ENCODE measurements at regions not wholly inside any gene's neighbourhood (a gene's known extent, or its start where the extent isn't known, plus 50 kb on each side); places are given as distances from the start of the nearest gene placed in this dataset.

GRCh38 chr9:88809355-88810161, 181.7 kb upstream of the S1PR3 start:
- ChIA-PET POLR2A (no interaction called here), CTCF (no interaction called here)
- no TSS peak for BruUV-seq (replicated peaks)
- intact Hi-C loops (cut with micrococcal nuclease; ENCODE audit: unreplicated experiment): no loop called here
- no peak for TF ChIP-seq CTCF (IDR thresholded peaks at IDR 0.05; ENCODE audit: insufficient read depth in 1 of 2, low read depth in 1 of 2, low read length in 1 of 2, severe bottlenecking in 1 of 2, unreplicated experiment in 1 of 2)
- no peaks in the 10 kb centered on the region for H3K27me3 ChIP-seq (replicated peaks; ENCODE audit: control insufficient read depth, insufficient read depth, low read length)
- DNase-seq: no peak
- no peaks in the 10 kb centered on the region for H3K9me3 ChIP-seq
- Mint-ChIP-seq H3K4me1 (ENCODE audit: low read depth, unreplicated experiment) (no peaks in the 10 kb centered on the region), H3K36me3 (ENCODE audit: insufficient read depth, unreplicated experiment) (no peaks in the 10 kb centered on the region), H3K9me3 (ENCODE audit: unreplicated experiment) (no peaks in the 10 kb centered on the region), H3K27ac (ENCODE audit: unreplicated experiment) (no peak overlapping the region), H3K27me3 (ENCODE audit: insufficient read depth, unreplicated experiment) (no peaks in the 10 kb centered on the region), H3K4me3 (ENCODE audit: unreplicated experiment) (no peak overlapping the region)
- no peak overlapping the region for H3K4me3 ChIP-seq (ENCODE audit: low read depth, low read length)
- H3K4me1 ChIP-seq: no peaks in the 10 kb centered on the region
- no peaks in the 10 kb centered on the region for H3K36me3 ChIP-seq (ENCODE audit: control insufficient read depth, insufficient read depth, low read length)

- Mint-ChIP-seq H3K27ac (ENCODE audit: unreplicated experiment) (peak overlapping the region; percentile 29), H3K9me3 (ENCODE audit: unreplicated experiment) (no peaks in the 10 kb centered on the region), H3K27me3 (ENCODE audit: insufficient read depth, unreplicated experiment) (no peaks in the 10 kb centered on the region), H3K36me3 (ENCODE audit: insufficient read depth, unreplicated experiment) (no peaks in the 10 kb centered on the region), H3K4me3 (ENCODE audit: unreplicated experiment) (no peak overlapping the region), H3K4me1 (ENCODE audit: low read depth, unreplicated experiment) (no peaks in the 10 kb centered on the region)
- H3K36me3 ChIP-seq (ENCODE audit: control insufficient read depth, insufficient read depth, low read length): no peaks in the 10 kb centered on the region
- no TSS peak for BruUV-seq (replicated peaks)
- H3K9me3 ChIP-seq: no peaks in the 10 kb centered on the region
- CTCF ChIA-PET: no interaction called here
- peak in 1 of 2 experiments; percentile 42 for DNase-seq
- intact Hi-C loops (cut with micrococcal nuclease; ENCODE audit: unreplicated experiment): no loop called here
- H3K4me3 ChIP-seq (ENCODE audit: low read depth, low read length): no peak overlapping the region
- POLR2A ChIA-PET: no interaction called here
- TF ChIP-seq CTCF (IDR thresholded peaks at IDR 0.05; ENCODE audit: insufficient read depth in 1 of 2, low read depth in 1 of 2, low read length in 1 of 2, severe bottlenecking in 1 of 2, unreplicated experiment in 1 of 2): no peak
- H3K4me1 ChIP-seq: no peaks in the 10 kb centered on the region
- H3K27me3 ChIP-seq (replicated peaks; ENCODE audit: control insufficient read depth, insufficient read depth, low read length): no peaks in the 10 kb centered on the region
Measured at GRCh38 chr9:88810826-88811225, 180.4 kb upstream of the S1PR3 start.

GRCh38 chr9:88811511-88811910, 179.8 kb upstream of the S1PR3 start:
- Mint-ChIP-seq H3K27ac (ENCODE audit: unreplicated experiment) (no peak overlapping the region), H3K4me3 (ENCODE audit: unreplicated experiment) (no peak overlapping the region), H3K36me3 (ENCODE audit: insufficient read depth, unreplicated experiment) (no peaks in the 10 kb centered on the region), H3K4me1 (ENCODE audit: low read depth, unreplicated experiment) (no peaks in the 10 kb centered on the region), H3K27me3 (ENCODE audit: insufficient read depth, unreplicated experiment) (no peaks in the 10 kb centered on the region), H3K9me3 (ENCODE audit: unreplicated experiment) (no peaks in the 10 kb centered on the region)
- Histone ChIP-seq H3K27me3 (replicated peaks; ENCODE audit: control insufficient read depth, insufficient read depth, low read length) (no peaks in the 10 kb centered on the region), H3K9me3 (no peaks in the 10 kb centered on the region), H3K4me3 (ENCODE audit: low read depth, low read length) (no peak overlapping the region), H3K36me3 (ENCODE audit: control insufficient read depth, insufficient read depth, low read length) (no peaks in the 10 kb centered on the region), H3K4me1 (no peaks in the 10 kb centered on the region)
- no peak for DNase-seq
- ChIA-PET POLR2A (no interaction called here), CTCF (no interaction called here)
- BruUV-seq (replicated peaks): no TSS peak
- intact Hi-C loops (cut with micrococcal nuclease; ENCODE audit: unreplicated experiment): no loop called here
- TF ChIP-seq CTCF (IDR thresholded peaks at IDR 0.05; ENCODE audit: insufficient read depth in 1 of 2, low read depth in 1 of 2, low read length in 1 of 2, severe bottlenecking in 1 of 2, unreplicated experiment in 1 of 2): no peak

Data from Caco-2 (cell line).